SK-N-SH (cell line): ENCODE measurements at regions not wholly inside any gene's neighbourhood (a gene's known extent, or its start where the extent isn't known, plus 50 kb on each side); places are given as distances from the start of the nearest gene placed in this dataset.

Experiments
- CTCF ChIA-PET: fragments of 300-600, 350-600 bp; formaldehyde crosslinking; extraction: SDS; loops from one replicate; lab custom pipeline; 2021; lab: Yijun Ruan, JAX
- POLR2A ChIA-PET: fragments of 350-600 bp; sonication (Branson Sonifier 250); formaldehyde crosslinking; extraction: SDS; loops from one replicate; lab custom pipeline; 2020; ENCODE audit warnings: antibody characterized with exemption, inconsistent platforms; lab: Yijun Ruan, JAX
- DNase-seq: peaks from one replicate; pipeline ENCODE4 v3.0.0; 2012
- H2AFZ ChIP-seq: fragments of 200-600 bp; sonication (generic); 2 replicates; pipeline ENCODE4 v1.8.1; 2016; ENCODE audit warnings: antibody characterized with exemption, mild to moderate bottlenecking, low read depth
- H3F3A ChIP-seq: fragments of 200-600 bp; sonication (generic); replicated peaks from 2 replicates; pipeline ENCODE3; 2016; ENCODE audit warnings: antibody characterized with exemption, mild to moderate bottlenecking; ENCODE audit not compliant: insufficient read depth
- H3K27ac ChIP-seq, 2 experiments: fragments of 200-500 bp in 1 of 2; fragments of 200-600 bp in 1 of 2; sonication (Bioruptor generic) in 1 of 2; sonication (generic), shearing (Covaris generic) in 1 of 2; 2 replicates each; pipeline versions ENCODE4 v1.5.1 to v1.6.1; 2014 to 2016; ENCODE audit warnings: low read depth in 2 of 2, inconsistent platforms in 1 of 2, low read length in 1 of 2, mild to moderate bottlenecking in 1 of 2, mixed read lengths in 1 of 2
- H3K27me3 ChIP-seq: fragments of 200-600 bp; sonication (generic), shearing (Covaris generic); 2 replicates; pipeline ENCODE4 v1.6.1; 2016; ENCODE audit warnings: mixed run types; ENCODE audit not compliant: insufficient read depth
- H3K36me3 ChIP-seq, 2 experiments: fragments of 200-500 bp in 1 of 2; fragments of 200-600 bp in 1 of 2; sonication (Bioruptor generic) in 1 of 2; sonication (generic) in 1 of 2; replicated peaks in 1 of 2; 2 replicates each; pipeline versions ENCODE3 to v1.5.1; 2014 to 2016; ENCODE audit warnings: low read length in 1 of 2, mild to moderate bottlenecking in 1 of 2; ENCODE audit not compliant: insufficient read depth in 2 of 2, control insufficient read depth in 1 of 2
- H3K4me1 ChIP-seq, 2 experiments: fragments of 200-500 bp in 1 of 2; fragments of 200-600 bp in 1 of 2; sonication (Bioruptor generic) in 1 of 2; sonication (generic), shearing (Covaris generic) in 1 of 2; 2 replicates each; pipeline versions ENCODE4 v1.5.1 to v1.6.1; 2014 to 2016; ENCODE audit warnings: low read depth in 1 of 2, low read length in 1 of 2, mixed run types in 1 of 2; ENCODE audit not compliant: insufficient read depth in 2 of 2, control insufficient read depth in 1 of 2
- H3K4me2 ChIP-seq: fragments of 200-600 bp; sonication (generic), shearing (Covaris generic); 2 replicates; pipeline ENCODE4 v1.6.1; 2017; ENCODE audit warnings: mixed run types
- H3K4me3 ChIP-seq, 2 experiments: fragments of 200-500 bp in 1 of 2; fragments of 200-600 bp in 1 of 2; sonication (Bioruptor generic) in 1 of 2; sonication (generic), shearing (Covaris generic) in 1 of 2; 2 replicates each; pipeline versions ENCODE4 v1.5.1 to v1.8.1; 2014 to 2016; ENCODE audit warnings: low read depth in 2 of 2, inconsistent platforms in 1 of 2, low read length in 1 of 2, mild to moderate bottlenecking in 1 of 2, mixed read lengths in 1 of 2, moderate library complexity in 1 of 2
- H3K79me2 ChIP-seq: fragments of 200-600 bp; sonication (generic); 2 replicates; pipeline ENCODE4 v1.8.1; 2017; ENCODE audit warnings: mild to moderate bottlenecking; ENCODE audit not compliant: insufficient read depth
- H3K9ac ChIP-seq: fragments of 200-600 bp; sonication (generic); 2 replicates; pipeline ENCODE4 v1.6.1; 2017; ENCODE audit warnings: mixed run types
- H3K9me2 ChIP-seq: fragments of 200-600 bp; sonication (generic); 2 replicates; pipeline ENCODE4 v1.6.1; 2017; ENCODE audit warnings: mixed run types
- H3K9me3 ChIP-seq: fragments of 200-600 bp; sonication (generic); 2 replicates; pipeline ENCODE4 v1.6.1; 2017; ENCODE audit warnings: mixed run types, mild to moderate bottlenecking, moderate library complexity
- H4K20me1 ChIP-seq: fragments of 200-600 bp; sonication (generic); 2 replicates; pipeline ENCODE4 v1.6.1; 2017; ENCODE audit warnings: mild to moderate bottlenecking, mixed run types; ENCODE audit not compliant: insufficient read depth
- EZH2phosphoT487 ChIP-seq: fragments of 200-600 bp; sonication (generic); IDR thresholded peaks from 2 replicates; pipeline ENCODE4 v1.6.1; 2017; ENCODE audit warnings: low read depth, mixed run types, mild to moderate bottlenecking, antibody characterized with exemption, moderate library complexity, borderline replicate concordance
- FOSL2 ChIP-seq: IDR thresholded peaks from 2 replicates; pipeline ENCODE4 v1.4.0; 2012; ENCODE audit warnings: low read depth, mild to moderate bottlenecking, moderate library complexity, borderline replicate concordance
- FOXM1 ChIP-seq: IDR thresholded peaks from 2 replicates; pipeline ENCODE4 v1.4.0; 2012; ENCODE audit warnings: low read depth, mild to moderate bottlenecking
- GABPA ChIP-seq: IDR thresholded peaks from 2 replicates; pipeline ENCODE4 v1.4.0; 2012; ENCODE audit warnings: low read depth, mild to moderate bottlenecking
- GATA2 ChIP-seq: sonication (generic); formaldehyde crosslinking; IDR thresholded peaks from 2 replicates; pipeline ENCODE4 v1.5.0; 2020; ENCODE audit warnings: mild to moderate bottlenecking, missing genetic modification reagents
- JUND ChIP-seq: IDR thresholded peaks from 2 replicates; pipeline ENCODE4 v1.4.0; 2012
- MXI1 ChIP-seq: IDR thresholded peaks from 2 replicates; pipeline ENCODE4 v1.6.1; 2012; ENCODE audit warnings: mild to moderate bottlenecking, low read depth, low read length, improper control_type of control experiment
- NRF1 ChIP-seq: IDR thresholded peaks from 2 replicates; pipeline ENCODE4 v1.6.1; 2012; ENCODE audit warnings: low read depth, mild to moderate bottlenecking, low read length
- POLR2AphosphoS5 ChIP-seq: IDR thresholded peaks from 2 replicates; pipeline ENCODE4 v1.6.1; 2012; ENCODE audit warnings: low read depth, low read length
- RAD21 ChIP-seq: IDR thresholded peaks from 2 replicates; pipeline ENCODE4 v1.6.1; 2012; ENCODE audit warnings: mild to moderate bottlenecking, low read length
- RCOR1 ChIP-seq: fragments of 150-350 bp; IDR thresholded peaks from 2 replicates; pipeline ENCODE4 v1.6.1; 2017; ENCODE audit warnings: antibody characterized with exemption, low read length
- RXRA ChIP-seq: IDR thresholded peaks from 2 replicates; pipeline ENCODE4 v1.4.0; 2012; ENCODE audit warnings: low read depth, mild to moderate bottlenecking, borderline replicate concordance
- SIN3A ChIP-seq: IDR thresholded peaks from 2 replicates; pipeline ENCODE4 v1.6.1; 2012; ENCODE audit warnings: low read depth, mild to moderate bottlenecking, low read length, moderate library complexity, borderline replicate concordance
- SMC3 ChIP-seq: IDR thresholded peaks from 2 replicates; pipeline ENCODE4 v1.6.1; 2012; ENCODE audit warnings: low read depth, low read length, improper control_type of control experiment
- TCF12 ChIP-seq: IDR thresholded peaks from 2 replicates; pipeline ENCODE4 v1.4.0; 2012
- WGBS: methylation state at CpG from one replicate; pipeline ENCODE4 v1.1.6; 2017; ENCODE audit warnings: low lambda C conversion rate; 5-methylcytosine and 5-hydroxymethylcytosine counted together
- TF ChIP-seq, protein P1 (sequence below): IDR thresholded peaks from 2 replicates; pipeline ENCODE4 v1.4.0; 2012; ENCODE audit warnings: low read depth
- TF ChIP-seq, protein P2 (sequence below): IDR thresholded peaks from 2 replicates; pipeline ENCODE4 v1.4.0; 2012; ENCODE audit warnings: low read depth, borderline replicate concordance
- TF ChIP-seq, protein P3 (sequence below): IDR thresholded peaks from 2 replicates; pipeline ENCODE4 v1.4.0; 2012; ENCODE audit warnings: low read depth, borderline replicate concordance
- TF ChIP-seq, protein P4 (sequence below): fragments of 200-600 bp; sonication (generic); IDR thresholded peaks from 2 replicates; pipeline ENCODE4 v1.6.1; 2017; ENCODE audit warnings: antibody characterized with exemption, mild to moderate bottlenecking, moderate library complexity
- TF ChIP-seq, protein P5 (sequence below): IDR thresholded peaks from 2 replicates; pipeline ENCODE4; 2012
- TF ChIP-seq, protein P6 (sequence below): fragments of 150-350 bp; IDR thresholded peaks from 2 replicates; pipeline ENCODE4 v1.6.1; 2016; ENCODE audit warnings: mild to moderate bottlenecking, low read depth, low read length

DNA sequence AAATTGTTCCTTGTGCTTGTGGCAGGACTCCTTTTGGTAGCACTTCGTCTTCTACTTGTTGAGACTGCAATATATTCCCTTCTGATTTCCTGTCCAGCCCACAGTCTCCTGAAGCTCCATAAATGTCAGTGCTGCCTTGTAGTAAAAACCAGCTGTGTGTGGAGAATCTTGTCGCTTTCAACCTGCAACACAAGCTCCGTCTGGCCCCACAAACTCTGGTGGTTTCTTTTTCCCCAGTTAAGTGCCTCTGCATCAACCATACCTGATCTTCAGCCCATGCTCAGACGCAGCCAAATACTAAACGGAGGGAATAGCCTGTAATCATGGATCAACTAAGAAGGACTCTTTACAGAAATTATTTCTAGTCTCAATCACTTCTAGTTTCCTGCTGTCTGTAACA, 1133.3 kb upstream of the ADGRB3 start:
- Histone ChIP-seq H3K27me3 (no peaks in the 10 kb centered on the region), H3K4me3 (no peak overlapping the region), H3K4me1 (no peaks in the 10 kb centered on the region), H3K79me2 (no peaks in the 10 kb centered on the region), H4K20me1 (no peaks in the 10 kb centered on the region), H2AFZ (no peak overlapping the region), H3F3A (no peaks in the 10 kb centered on the region), H3K9me3 (no peaks in the 10 kb centered on the region), H3K27ac (no peak overlapping the region), H3K9ac (no peak overlapping the region), H3K4me2 (no peak overlapping the region), H3K36me3 (no peaks in the 10 kb centered on the region), H3K9me2 (no peaks in the 10 kb centered on the region; the same call in 1 of the 2 replicates)
- WGBS = 31% methylated on average over 5 of the region's 5 CpGs
- no peak for DNase-seq
- ChIA-PET POLR2A (no interaction called here), CTCF (no interaction called here)
- TF ChIP-seq SMC3 (no peak), GABPA (no peak), FOXM1 (no peak), EZH2phosphoT487 (no peak), MXI1 (no peak)
- TF ChIP-seq, protein P1, sequence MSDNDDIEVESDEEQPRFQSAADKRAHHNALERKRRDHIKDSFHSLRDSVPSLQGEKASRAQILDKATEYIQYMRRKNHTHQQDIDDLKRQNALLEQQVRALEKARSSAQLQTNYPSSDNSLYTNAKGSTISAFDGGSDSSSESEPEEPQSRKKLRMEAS = no peak
- TF ChIP-seq, protein P2, sequence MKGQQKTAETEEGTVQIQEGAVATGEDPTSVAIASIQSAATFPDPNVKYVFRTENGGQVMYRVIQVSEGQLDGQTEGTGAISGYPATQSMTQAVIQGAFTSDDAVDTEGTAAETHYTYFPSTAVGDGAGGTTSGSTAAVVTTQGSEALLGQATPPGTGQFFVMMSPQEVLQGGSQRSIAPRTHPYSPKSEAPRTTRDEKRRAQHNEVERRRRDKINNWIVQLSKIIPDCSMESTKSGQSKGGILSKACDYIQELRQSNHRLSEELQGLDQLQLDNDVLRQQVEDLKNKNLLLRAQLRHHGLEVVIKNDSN = no peak

DNA sequence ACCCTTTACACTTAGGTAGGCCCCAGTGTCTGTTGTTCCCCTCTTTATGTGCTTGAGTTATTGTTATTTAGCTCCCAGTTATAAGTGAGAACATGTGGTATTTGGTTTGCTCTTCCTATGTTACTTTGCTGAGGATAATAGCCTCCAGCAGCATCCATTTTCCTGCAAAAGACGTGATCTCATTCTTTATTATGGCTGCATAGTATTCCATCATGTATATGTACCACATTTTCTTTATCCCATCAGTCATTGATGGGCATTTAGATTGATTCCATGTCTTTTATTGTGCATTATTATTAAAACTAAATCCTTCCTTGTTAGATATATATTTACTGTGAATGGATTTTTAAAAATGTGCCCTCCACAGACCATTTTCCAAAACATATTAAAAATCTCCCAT, 1137.3 kb upstream of the ADGRB3 start:
- no peaks in the 10 kb centered on the region for H3F3A ChIP-seq
- H3K4me1 ChIP-seq = no peaks in the 10 kb centered on the region
- TF ChIP-seq SMC3 (no peak), FOSL2 (no peak), POLR2AphosphoS5 (no peak), RAD21 (no peak), SIN3A (no peak), JUND (no peak), RXRA (no peak), MXI1 (no peak), RCOR1 (no peak), TCF12 (no peak), NRF1 (no peak), GATA2 (no peak)
- TF ChIP-seq, protein P3, sequence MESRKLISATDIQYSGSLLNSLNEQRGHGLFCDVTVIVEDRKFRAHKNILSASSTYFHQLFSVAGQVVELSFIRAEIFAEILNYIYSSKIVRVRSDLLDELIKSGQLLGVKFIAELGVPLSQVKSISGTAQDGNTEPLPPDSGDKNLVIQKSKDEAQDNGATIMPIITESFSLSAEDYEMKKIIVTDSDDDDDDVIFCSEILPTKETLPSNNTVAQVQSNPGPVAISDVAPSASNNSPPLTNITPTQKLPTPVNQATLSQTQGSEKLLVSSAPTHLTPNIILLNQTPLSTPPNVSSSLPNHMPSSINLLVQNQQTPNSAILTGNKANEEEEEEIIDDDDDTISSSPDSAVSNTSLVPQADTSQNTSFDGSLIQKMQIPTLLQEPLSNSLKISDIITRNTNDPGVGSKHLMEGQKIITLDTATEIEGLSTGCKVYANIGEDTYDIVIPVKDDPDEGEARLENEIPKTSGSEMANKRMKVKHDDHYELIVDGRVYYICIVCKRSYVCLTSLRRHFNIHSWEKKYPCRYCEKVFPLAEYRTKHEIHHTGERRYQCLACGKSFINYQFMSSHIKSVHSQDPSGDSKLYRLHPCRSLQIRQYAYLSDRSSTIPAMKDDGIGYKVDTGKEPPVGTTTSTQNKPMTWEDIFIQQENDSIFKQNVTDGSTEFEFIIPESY = no peak
- TF ChIP-seq, protein P4, sequence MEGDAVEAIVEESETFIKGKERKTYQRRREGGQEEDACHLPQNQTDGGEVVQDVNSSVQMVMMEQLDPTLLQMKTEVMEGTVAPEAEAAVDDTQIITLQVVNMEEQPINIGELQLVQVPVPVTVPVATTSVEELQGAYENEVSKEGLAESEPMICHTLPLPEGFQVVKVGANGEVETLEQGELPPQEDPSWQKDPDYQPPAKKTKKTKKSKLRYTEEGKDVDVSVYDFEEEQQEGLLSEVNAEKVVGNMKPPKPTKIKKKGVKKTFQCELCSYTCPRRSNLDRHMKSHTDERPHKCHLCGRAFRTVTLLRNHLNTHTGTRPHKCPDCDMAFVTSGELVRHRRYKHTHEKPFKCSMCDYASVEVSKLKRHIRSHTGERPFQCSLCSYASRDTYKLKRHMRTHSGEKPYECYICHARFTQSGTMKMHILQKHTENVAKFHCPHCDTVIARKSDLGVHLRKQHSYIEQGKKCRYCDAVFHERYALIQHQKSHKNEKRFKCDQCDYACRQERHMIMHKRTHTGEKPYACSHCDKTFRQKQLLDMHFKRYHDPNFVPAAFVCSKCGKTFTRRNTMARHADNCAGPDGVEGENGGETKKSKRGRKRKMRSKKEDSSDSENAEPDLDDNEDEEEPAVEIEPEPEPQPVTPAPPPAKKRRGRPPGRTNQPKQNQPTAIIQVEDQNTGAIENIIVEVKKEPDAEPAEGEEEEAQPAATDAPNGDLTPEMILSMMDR = no peak
- TF ChIP-seq, protein P5, sequence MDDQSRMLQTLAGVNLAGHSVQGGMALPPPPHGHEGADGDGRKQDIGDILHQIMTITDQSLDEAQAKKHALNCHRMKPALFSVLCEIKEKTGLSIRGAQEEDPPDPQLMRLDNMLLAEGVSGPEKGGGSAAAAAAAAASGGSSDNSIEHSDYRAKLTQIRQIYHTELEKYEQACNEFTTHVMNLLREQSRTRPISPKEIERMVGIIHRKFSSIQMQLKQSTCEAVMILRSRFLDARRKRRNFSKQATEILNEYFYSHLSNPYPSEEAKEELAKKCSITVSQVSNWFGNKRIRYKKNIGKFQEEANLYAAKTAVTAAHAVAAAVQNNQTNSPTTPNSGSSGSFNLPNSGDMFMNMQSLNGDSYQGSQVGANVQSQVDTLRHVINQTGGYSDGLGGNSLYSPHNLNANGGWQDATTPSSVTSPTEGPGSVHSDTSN = no peak
- TF ChIP-seq, protein P6, sequence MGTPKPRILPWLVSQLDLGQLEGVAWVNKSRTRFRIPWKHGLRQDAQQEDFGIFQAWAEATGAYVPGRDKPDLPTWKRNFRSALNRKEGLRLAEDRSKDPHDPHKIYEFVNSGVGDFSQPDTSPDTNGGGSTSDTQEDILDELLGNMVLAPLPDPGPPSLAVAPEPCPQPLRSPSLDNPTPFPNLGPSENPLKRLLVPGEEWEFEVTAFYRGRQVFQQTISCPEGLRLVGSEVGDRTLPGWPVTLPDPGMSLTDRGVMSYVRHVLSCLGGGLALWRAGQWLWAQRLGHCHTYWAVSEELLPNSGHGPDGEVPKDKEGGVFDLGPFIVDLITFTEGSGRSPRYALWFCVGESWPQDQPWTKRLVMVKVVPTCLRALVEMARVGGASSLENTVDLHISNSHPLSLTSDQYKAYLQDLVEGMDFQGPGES = no peak
- TF ChIP-seq, protein P2 = no peak
- CTCF ChIA-PET = no interaction called here
- POLR2A ChIA-PET = no interaction called here
- H4K20me1 ChIP-seq = no peaks in the 10 kb centered on the region
- H3K36me3 ChIP-seq = no peaks in the 10 kb centered on the region
- H3K4me2 ChIP-seq = no peak overlapping the region
- H3K9me2 ChIP-seq = no peaks in the 10 kb centered on the region; the same call in 1 of the 2 replicates
- no peak overlapping the region for H3K4me3 ChIP-seq
- H3K79me2 ChIP-seq = no peaks in the 10 kb centered on the region
- H3K27me3 ChIP-seq = no peaks in the 10 kb centered on the region
- no peak overlapping the region for H3K27ac ChIP-seq
- peaks cover 1% of the 10 kb centered on the region; the same call in 1 of the 2 replicates for H3K9me3 ChIP-seq
- H3K9ac ChIP-seq = no peak overlapping the region
- H2AFZ ChIP-seq = no peak overlapping the region
- no peak for DNase-seq
- 9% methylated on average over 1 of the region's 1 CpG for WGBS
